Brain pericyte (primary cell): ENCODE measurements at regions not wholly inside any gene's neighbourhood (a gene's known extent, or its start where the extent isn't known, plus 50 kb on each side); places are given as distances from the start of the nearest gene placed in this dataset.

ENCODE experiments used
- DNase-seq: peaks from one replicate; pipeline ENCODE4 v3.0.0-alpha.2; 2012; ENCODE audit warnings: low read depth, low spot score

DNA sequence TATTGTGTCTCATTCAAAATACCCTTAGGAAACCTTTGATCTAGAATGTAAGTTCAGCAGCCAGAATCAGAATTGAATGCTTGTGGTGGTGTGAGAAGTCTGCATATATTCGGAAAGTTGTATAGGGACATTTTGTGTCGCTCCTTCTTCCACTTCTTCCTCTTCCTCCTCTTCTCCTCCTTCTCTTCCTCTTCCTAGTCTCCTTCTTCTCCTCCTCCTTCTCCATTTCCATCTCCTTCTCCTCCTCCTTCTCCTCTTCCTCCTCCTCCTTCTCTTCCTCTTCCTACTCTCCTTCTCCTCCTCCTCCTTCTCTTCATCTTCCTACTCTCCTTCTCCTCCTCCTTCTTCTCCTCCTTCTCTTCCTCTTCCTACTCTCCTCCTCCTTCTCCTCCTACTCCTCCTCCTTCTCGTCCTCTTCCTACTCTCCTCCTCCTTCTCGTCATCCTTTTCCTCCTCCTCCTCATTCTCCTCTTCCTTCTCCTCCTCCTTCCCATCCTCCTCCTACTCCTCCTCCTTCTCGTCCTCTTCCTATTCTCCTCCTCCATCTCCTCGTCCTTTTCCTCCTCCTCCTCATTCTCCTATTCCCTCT lies 749.3 kb upstream of the GOLIM4 start:
- no peak for DNase-seq

DNA sequence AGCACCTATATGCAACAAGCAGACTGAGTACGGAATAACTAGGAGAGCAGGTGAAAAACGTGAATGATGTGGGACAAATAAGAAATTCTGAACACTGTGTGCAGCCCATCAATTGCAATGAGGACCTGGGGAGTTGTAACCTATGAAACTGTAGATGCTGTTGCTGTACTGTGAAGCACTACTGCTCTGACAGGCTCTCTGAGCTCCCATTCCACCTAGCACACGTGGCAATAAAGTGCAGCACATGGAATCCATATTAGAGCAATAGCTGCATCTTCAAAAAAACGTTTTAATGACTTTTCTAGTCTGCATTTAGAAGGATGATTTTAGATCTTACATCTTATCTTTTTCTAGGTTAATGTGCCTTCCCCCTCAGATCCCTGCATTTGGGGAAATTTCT lies 748.7 kb upstream of the GOLIM4 start:
- no peak for DNase-seq

GRCh38 chr3:168843481-168843880 lies 747.8 kb upstream of the GOLIM4 start:
- no peak for DNase-seq

DNA sequence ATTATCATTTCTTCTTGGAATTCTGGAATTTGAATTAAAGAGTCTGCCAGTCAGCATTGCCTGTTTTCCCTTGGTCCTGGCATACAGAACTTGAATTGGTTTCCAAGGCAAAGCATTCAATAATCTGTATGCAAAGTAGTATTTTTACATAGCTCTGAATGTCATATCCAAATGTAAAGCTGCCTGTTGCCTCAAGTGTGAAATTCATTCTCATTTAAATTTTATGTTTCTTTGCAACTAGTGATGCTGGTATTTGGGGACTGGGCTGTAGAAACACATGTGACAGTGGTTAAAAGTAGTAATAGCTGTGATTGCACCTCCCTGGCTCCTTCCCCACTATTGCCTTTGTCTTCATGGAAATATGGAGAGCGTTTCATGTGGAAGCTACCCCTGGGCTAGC lies 743.9 kb upstream of the GOLIM4 start:
- DNase-seq = no peak

GRCh38 chr3:168834558-168834957 lies 738.8 kb upstream of the GOLIM4 start:
- no peak for DNase-seq

- DNase-seq = no peak
Measured at GRCh38 chr3:168828943-168829342, 733.2 kb upstream of the GOLIM4 start.

DNA sequence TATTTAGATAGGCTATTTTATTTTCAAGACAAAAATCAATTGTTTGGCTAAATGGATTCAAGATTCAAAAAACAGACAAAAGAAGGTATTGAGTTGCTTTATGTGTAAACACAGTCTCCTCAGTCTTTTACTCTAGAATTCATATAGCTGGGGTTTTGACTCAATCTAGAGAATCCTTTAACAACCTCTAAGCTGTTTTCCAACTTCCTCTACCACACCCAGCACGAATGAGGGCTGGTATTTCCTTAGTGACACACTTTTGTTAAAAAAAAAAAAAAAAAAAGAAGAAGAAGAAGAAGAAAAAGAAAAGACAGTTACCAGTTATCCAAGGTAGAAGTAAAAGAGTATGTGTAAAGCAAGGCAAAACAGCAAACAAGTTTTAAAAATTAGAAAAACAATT lies 732.8 kb upstream of the GOLIM4 start:
- DNase-seq = no peak

GRCh38 chr3:168828014-168828413 lies 732.3 kb upstream of the GOLIM4 start:
- no peak for DNase-seq

DNA sequence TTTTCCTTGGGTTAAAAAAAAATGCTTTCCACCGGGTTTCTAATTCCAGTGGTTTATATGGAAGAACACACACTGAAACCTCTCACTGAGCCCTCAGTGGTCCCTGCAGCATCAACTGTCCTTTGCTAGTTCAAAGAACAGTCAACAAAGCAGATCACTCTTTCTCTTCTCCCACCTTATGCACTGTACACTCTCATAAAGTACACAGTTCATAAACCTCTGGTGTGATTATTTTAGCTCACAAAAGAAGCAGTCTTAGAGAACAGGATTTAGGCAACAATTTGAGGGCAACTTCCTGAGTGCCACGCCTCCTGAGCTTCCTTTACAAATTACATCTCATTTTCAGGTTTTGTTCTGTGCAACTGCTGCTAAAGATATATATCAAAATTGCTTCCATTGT lies 728.4 kb upstream of the GOLIM4 start:
- no peak for DNase-seq

GRCh38 chr3:168823466-168823865 lies 727.7 kb upstream of the GOLIM4 start:
- DNase-seq = no peak

DNA sequence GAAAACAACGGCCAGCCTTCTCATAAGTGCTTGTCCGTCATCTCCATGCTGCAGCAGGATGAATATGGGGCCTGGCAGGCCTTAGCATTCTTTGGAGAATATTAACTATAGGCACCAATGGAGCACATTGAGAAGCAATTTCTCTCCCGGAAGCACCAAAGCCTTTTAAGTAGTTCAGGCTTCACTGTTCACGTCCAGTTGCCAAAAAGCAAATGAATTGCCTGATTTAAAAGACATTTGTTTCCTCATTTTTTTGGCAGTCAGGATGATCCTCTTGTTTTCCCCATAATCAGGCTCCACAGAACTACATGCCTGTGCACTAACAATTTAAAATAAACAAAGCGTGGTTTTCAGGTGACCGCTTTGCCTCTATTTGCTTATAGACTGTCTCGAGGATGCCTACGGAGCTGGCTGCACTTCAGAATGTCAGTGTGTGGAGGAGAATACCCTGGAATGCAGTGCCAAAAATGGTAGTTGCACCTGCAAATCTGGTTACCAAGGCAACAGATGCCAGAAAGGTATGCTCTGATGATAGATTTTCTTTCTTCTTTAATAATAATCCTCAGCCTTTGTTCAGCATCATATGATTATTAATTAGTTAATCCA lies 725.2 kb upstream of the GOLIM4 start:
- no peak for DNase-seq

DNA sequence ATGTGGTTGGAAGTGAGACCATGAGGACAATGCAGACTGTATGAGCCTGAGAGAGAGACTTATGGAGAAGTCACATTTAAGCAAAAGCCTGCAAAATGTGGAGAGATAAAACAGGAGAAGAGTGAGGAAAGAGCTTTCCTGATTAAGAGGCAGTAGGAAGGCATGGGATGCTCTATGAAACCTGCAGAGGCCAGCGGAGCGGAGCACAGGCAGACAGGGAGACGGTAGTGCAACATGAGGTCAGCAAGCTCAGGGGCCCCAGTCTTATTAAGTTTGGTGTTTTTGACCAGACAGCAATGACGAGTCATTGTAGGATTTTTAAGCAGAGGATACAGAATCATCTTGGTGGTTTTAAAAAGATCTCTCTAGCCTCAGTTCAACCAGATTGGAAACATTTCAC lies 721.5 kb upstream of the GOLIM4 start:
- no peak for DNase-seq

GRCh38 chr3:168815946-168816345 lies 720.2 kb upstream of the GOLIM4 start:
- DNase-seq = no peak

DNA sequence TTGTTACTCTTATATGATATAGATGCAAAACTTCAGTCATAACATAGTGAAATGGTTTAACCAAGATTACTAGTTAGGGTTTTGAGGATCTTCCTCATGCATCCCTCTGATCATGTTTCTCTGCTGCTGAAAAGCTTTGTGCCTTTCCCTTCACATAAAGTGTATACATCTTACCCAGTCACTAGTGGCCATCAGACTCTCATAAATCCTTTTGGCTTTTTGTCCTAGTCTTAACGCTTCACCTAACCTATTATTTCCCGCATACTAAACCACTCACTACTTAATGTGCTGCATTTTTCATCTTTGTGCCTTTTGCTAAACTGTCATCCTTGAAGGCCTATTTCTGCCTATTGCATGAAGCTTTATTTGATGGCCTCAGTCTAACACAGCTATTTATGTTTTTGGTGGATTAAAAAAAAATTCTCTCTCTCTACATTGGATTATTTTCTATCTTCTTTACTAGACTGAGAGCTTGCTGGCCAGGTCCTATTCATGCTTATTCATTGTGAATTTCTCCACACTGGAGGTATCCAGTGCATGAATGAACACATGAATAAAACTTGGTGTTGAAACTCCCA lies 717.6 kb upstream of the GOLIM4 start:
- DNase-seq = no peak

DNA sequence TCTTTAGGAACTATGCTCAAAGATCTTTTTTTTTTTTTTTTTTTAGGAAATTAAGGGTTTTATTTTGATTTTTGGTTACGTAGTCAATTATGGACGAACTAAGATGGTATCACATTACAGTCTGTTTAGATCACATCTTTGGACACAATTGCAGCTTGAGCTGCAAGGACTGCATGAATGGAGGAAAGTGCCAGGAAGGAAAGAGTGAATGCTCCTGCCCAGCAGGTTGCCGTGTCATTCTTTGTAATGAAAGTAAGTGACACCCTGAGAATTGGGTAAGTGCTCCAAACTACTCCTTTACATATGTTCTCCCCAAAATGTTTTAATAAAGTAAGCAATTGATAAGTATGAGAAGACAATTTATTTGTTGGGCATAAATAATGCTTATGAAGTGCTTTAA lies 716.5 kb upstream of the GOLIM4 start:
- DNase-seq = no peak

- no peak for DNase-seq
Measured at GRCh38 chr3:168808596-168808995, 712.9 kb upstream of the GOLIM4 start.

DNA sequence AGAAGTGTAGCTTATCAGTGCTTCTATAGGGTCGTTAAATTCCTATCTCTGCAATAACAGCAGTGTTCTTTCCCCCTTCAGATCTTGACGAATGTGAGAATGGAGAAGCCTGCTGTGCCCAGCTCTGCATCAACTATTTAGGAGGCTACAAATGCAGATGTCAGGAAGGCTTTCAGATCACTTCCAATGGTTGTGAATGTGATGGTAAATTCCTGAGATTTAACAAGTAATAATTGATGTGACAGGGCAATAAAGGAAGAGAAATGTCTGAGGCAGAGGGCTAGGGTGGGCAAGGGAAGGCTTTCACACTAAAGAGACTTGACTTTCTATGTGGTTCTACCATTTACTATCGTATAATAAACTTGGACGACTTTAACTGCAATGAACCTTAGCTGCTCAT lies 711.7 kb upstream of the GOLIM4 start:
- no peak for DNase-seq

DNA sequence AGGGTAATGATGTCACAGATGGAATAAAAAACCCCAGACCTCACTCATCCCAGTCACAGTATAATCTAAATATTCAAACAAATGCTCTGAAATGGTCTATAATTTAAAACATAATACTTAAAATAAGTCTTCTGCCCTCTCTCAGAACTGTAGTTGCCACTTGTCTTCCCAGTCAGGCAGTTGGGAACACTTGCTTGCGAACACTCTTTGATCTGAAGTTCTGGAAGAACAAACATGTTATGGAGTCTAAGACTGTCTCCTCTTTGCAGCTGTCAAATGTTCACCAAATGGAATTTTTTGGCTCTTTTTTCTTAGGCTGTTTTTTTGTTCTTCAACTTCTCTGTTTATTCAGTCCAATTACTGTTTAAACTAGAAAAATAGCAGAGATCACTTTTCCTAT lies 711.1 kb upstream of the GOLIM4 start:
- no peak for DNase-seq

DNA sequence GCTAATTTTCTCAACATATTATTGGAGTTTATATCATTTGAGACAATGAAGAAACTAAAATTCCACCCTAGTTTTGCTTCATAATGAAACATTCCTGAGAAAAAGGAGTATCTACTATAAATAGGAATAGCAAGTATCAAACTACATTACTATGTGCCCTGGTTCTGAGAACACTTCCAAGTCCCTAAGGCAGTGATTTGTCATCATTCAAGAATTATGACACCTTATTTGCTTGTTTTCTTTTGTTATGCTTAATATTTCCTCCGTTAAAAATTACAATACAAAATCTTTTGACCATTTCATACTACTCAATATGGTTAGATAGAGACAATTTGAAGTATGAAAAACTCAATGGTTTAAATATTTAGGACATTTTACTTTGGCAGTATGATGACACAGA lies 707.8 kb upstream of the GOLIM4 start:
- DNase-seq = no peak

GRCh38 chr3:168802766-168803165 lies 707.0 kb upstream of the GOLIM4 start:
- DNase-seq = no peak

DNA sequence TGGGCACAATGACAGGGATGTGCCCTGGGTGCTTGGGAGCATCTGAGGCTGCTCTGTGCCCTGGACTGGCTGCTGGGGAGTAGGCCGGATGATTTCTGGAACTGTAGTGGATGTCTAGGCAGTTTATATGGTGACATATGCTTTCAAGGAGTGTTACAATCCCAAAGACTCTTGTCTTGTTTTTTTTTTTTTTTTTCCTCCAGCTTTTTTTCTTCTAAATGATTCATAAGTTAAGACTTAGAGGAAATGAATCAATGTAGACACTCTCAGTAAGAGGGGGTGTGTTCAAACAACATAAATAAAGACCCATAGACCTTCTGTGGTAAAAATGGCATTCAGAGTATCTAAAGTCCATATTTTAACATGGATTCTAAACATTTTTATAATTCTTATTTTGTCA lies 706.1 kb upstream of the GOLIM4 start:
- no peak for DNase-seq

DNA sequence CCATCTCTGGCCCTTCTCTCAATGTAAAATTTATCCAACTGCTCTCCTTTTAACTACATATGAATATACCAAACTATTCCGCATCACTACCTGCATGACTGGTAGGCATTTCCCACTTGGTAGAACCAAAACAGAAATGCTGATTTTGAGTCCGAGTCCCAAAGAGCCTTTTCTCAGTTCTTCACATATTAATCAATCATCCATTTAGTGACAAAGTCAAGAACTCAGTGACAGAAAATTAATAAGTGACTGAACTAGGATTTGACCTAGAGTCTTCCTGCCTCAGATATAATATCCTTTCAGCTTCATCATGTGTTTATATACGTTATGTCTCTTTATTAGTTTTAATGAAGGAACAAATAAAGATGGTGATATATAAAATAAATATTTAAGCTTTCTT lies 700.6 kb upstream of the GOLIM4 start:
- DNase-seq = no peak

GRCh38 chr3:168794427-168794826 lies 698.7 kb upstream of the GOLIM4 start:
- DNase-seq = no peak

GRCh38 chr3:168782193-168782592 lies 686.5 kb upstream of the GOLIM4 start:
- DNase-seq = no peak
